GM21515 (cell line): ENCODE measurements at regions not wholly inside any gene's neighbourhood (a gene's known extent, or its start where the extent isn't known, plus 50 kb on each side); places are given as distances from the start of the nearest gene placed in this dataset.

Experiments
- ATAC-seq: cut with Tn5 transposase; IDR thresholded peaks from one replicate; pipeline ENCODE4 v1.9.1; 2021; ENCODE audit not compliant: unreplicated experiment

GRCh38 chr2:21253311-21254027, 129.7 kb downstream of the TDRD15 start:
- no peak for ATAC-seq

- no peak for ATAC-seq
These were observed 130.6 kb downstream of the TDRD15 start for GRCh38 chr2:21254170-21254965.

GRCh38 chr2:21256006-21256405, 132.2 kb downstream of the TDRD15 start:
- peak; percentile 89 for ATAC-seq

- no peak for ATAC-seq
These were observed 133.9 kb downstream of the TDRD15 start for GRCh38 chr2:21257621-21258020.

GRCh38 chr2:21258082-21258481, 134.3 kb downstream of the TDRD15 start:
- ATAC-seq = no peak

- no peak for ATAC-seq
These were observed 136.5 kb downstream of the TDRD15 start for GRCh38 chr2:21260311-21260710.

- no peak for ATAC-seq
These were observed 137.8 kb downstream of the TDRD15 start for GRCh38 chr2:21261591-21261990.

GRCh38 chr2:21262426-21262940, 138.7 kb downstream of the TDRD15 start:
- ATAC-seq = no peak

- ATAC-seq = no peak
These were observed 139.9 kb downstream of the TDRD15 start for GRCh38 chr2:21263622-21264021.

- ATAC-seq = no peak
These were observed 142.0 kb downstream of the TDRD15 start for GRCh38 chr2:21265752-21266151.

- ATAC-seq = no peak
These were observed 143.6 kb downstream of the TDRD15 start for GRCh38 chr2:21267232-21267835.

- no peak for ATAC-seq
These were observed 144.6 kb downstream of the TDRD15 start for GRCh38 chr2:21268197-21268877.

- no peak for ATAC-seq
These were observed 145.1 kb downstream of the TDRD15 start for GRCh38 chr2:21268878-21269224.

GRCh38 chr2:21269382-21269781, 145.6 kb downstream of the TDRD15 start:
- ATAC-seq = no peak

- no peak for ATAC-seq
These were observed 146.3 kb downstream of the TDRD15 start for GRCh38 chr2:21270083-21270491.

- no peak for ATAC-seq
These were observed 146.9 kb downstream of the TDRD15 start for GRCh38 chr2:21270708-21271122.

GRCh38 chr2:21276163-21276562, 152.4 kb downstream of the TDRD15 start:
- ATAC-seq = no peak

GRCh38 chr2:21277068-21278056, 153.6 kb downstream of the TDRD15 start:
- ATAC-seq = no peak

- ATAC-seq = no peak
These were observed 155.8 kb downstream of the TDRD15 start for GRCh38 chr2:21279525-21279924.

- ATAC-seq = no peak
These were observed 157.0 kb downstream of the TDRD15 start for GRCh38 chr2:21280793-21281192.
